ENCODE measurements at regions not wholly inside any gene's neighbourhood (a gene's known extent, or its start where the extent isn't known, plus 50 kb on each side); places are given as distances from the start of the nearest gene placed in this dataset.

GRCh38 chr9:29741169-29741568, 2167.9 kb upstream of the C9orf72 start (continued):
- no peak for TF ChIP-seq MGA (IDR thresholded peaks at IDR 0.05)
- no peak for TF ChIP-seq ZNF592 (IDR thresholded peaks at IDR 0.05)

All from K562 (cell line).